ENCODE measurements at regions not wholly inside any gene's neighbourhood (a gene's known extent, or its start where the extent isn't known, plus 50 kb on each side); places are given as distances from the start of the nearest gene placed in this dataset.
"Not testable (repeated sequence)": the region's sequence is repeated elsewhere in the genome, so short reads cannot be mapped to it uniquely, and the experiment has no call there.

- no peak for TF ChIP-seq ZNF362 (tag by site-specific recombination; IDR thresholded peaks at IDR 0.05)
- TF ChIP-seq, protein P1, sequence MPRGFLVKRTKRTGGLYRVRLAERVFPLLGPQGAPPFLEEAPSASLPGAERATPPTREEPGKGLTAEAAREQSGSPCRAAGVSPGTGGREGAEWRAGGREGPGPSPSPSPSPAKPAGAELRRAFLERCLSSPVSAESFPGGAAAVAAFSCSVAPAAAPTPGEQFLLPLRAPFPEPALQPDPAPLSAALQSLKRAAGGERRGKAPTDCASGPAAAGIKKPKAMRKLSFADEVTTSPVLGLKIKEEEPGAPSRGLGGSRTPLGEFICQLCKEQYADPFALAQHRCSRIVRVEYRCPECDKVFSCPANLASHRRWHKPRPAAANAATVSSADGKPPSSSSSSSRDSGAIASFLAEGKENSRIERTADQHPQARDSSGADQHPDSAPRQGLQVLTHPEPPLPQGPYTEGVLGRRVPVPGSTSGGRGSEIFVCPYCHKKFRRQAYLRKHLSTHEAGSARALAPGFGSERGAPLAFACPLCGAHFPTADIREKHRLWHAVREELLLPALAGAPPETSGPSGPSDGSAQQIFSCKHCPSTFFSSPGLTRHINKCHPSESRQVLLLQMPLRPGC (tag by site-specific recombination; IDR thresholded peaks at IDR 0.05), result no peak
- no peak for TF ChIP-seq ZNF600 (tag by site-specific recombination; IDR thresholded peaks at IDR 0.05)
- no peak for TF ChIP-seq ZNF292 (tag by site-specific recombination; IDR thresholded peaks at IDR 0.05; ENCODE audit: borderline replicate concordance, low read depth)
- TF ChIP-seq TSHZ1 (tag by site-specific recombination; IDR thresholded peaks at IDR 0.05; ENCODE audit: borderline replicate concordance), result no peak
- TF ChIP-seq ZBTB1 (tag by site-specific recombination; IDR thresholded peaks at IDR 0.05), result no peak
- no peak for TF ChIP-seq HOXC10 (CRISPR knock-in tag; IDR thresholded peaks at IDR 0.05)
- no peak for TF ChIP-seq ZNF341 (tag by site-specific recombination; IDR thresholded peaks at IDR 0.05; ENCODE audit: low read depth)
- no peak for TF ChIP-seq ZNF623 (tag by site-specific recombination; IDR thresholded peaks at IDR 0.05)
These were observed 448.9 kb downstream of the NAV3 start (continued) for GRCh38 chr12:78279567-78279966.

DNA sequence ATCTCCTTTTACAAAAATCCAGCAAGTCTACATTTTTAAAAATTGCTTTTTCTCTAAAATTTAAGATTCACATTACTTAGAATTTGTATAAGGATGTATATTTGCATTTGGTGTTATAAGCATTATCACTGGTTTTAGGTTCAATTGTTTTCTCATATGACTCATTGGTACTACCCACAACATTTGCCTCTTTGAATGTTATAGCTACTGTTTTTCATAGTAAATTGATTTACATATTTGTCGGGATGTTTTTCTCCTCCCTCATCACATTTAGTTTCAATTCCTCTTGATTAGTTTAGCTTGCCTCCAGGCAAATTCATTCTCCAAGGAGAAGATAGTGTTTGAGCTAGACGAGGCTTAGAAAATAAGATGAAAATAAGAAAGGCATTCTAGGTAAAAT is 450.4 kb downstream of the NAV3 start:
- H3K4me1 ChIP-seq (ENCODE audit: control insufficient read depth, insufficient read depth, low read length); POLR2A ChIA-PET; CTCF ChIA-PET; H3K36me3 ChIP-seq (ENCODE audit: control insufficient read depth in 2 of 2, insufficient read depth in 1 of 2, low read length in 2 of 2); H3K27ac ChIP-seq (ENCODE audit: extremely low read depth, low read depth, low read length); H3K4me3 ChIP-seq (ENCODE audit: low read depth, low read length); H3K9me3 ChIP-seq (ENCODE audit: control insufficient read depth, insufficient read depth, low read depth, low read length): not testable (repeated sequence)

GRCh38 chr12:78284417-78284816 is 453.7 kb downstream of the NAV3 start:
- Histone ChIP-seq H3K4me1 (ENCODE audit: control insufficient read depth, insufficient read depth, low read length) (no peaks in the 10 kb centered on the region), H3K27ac (ENCODE audit: extremely low read depth, low read depth, low read length) (no peak overlapping the region), H3K36me3 (ENCODE audit: control insufficient read depth in 2 of 2, insufficient read depth in 1 of 2, low read length in 2 of 2) (no peaks in the 10 kb centered on the region), H3K9me3 (ENCODE audit: control insufficient read depth, insufficient read depth, low read depth, low read length) (no peaks in the 10 kb centered on the region), H3K4me3 (ENCODE audit: low read depth, low read length) (no peak overlapping the region)
- TF ChIP-seq ZNF223 (tag by site-specific recombination; IDR thresholded peaks at IDR 0.05) (no peak), ZNF624 (tag by site-specific recombination; IDR thresholded peaks at IDR 0.05) (no peak), ZNF768 (tag by site-specific recombination; IDR thresholded peaks at IDR 0.05) (no peak), ZNF23 (tag by site-specific recombination; IDR thresholded peaks at IDR 0.05; ENCODE audit: borderline replicate concordance) (no peak), ZIC2 (tag by site-specific recombination; IDR thresholded peaks at IDR 0.05) (no peak), ZFP37 (tag by site-specific recombination; IDR thresholded peaks at IDR 0.05) (no peak), ZNF473 (tag by site-specific recombination; IDR thresholded peaks at IDR 0.05) (no peak), ZNF24 (tag by site-specific recombination; IDR thresholded peaks at IDR 0.05) (no peak), ZNF843 (tag by site-specific recombination; IDR thresholded peaks at IDR 0.05) (no peak), ZXDB (tag by site-specific recombination; IDR thresholded peaks at IDR 0.05) (no peak), IKZF3 (tag by site-specific recombination; IDR thresholded peaks at IDR 0.05) (no peak), ZNF350 (tag by site-specific recombination; IDR thresholded peaks at IDR 0.05) (no peak), ZNF585B (tag by site-specific recombination; IDR thresholded peaks at IDR 0.05) (no peak), ZBTB8A (tag by site-specific recombination; IDR thresholded peaks at IDR 0.05) (no peak), ZNF626 (tag by site-specific recombination; IDR thresholded peaks at IDR 0.05) (no peak), BCL6B (tag by site-specific recombination; IDR thresholded peaks at IDR 0.05) (no peak), ZNF555 (tag by site-specific recombination; conservative IDR thresholded peaks at IDR 0.05) (no peak), MYNN (tag by site-specific recombination; IDR thresholded peaks at IDR 0.05; ENCODE audit: borderline replicate concordance) (no peak), SP3 (tag by site-specific recombination; IDR thresholded peaks at IDR 0.05) (no peak)
- POLR2A ChIA-PET, result no interaction called here
- CTCF ChIA-PET, result interaction anchor here (1.0 kb wide), 1 partner anchor 47 kb away, joined by 3 read pairs; no protein-coding TSS in a partner anchor

Data from HEK293 (cell line).